Chondrocyte (in vitro differentiated cells): ENCODE measurements at regions not wholly inside any gene's neighbourhood (a gene's known extent, or its start where the extent isn't known, plus 50 kb on each side); places are given as distances from the start of the nearest gene placed in this dataset.

Experiments used
- DNase-seq: peaks from one replicate; pipeline ENCODE4 v3.0.0; 2021; ENCODE audit warnings: mixed read lengths, low spot score
- H3K27ac Mint-ChIP-seq: one replicate; pipeline ENCODE4 v1.8.0; 2021; ENCODE audit warnings: mild to moderate bottlenecking, moderate library complexity, mixed read lengths; ENCODE audit not compliant: unreplicated experiment
- H3K27me3 Mint-ChIP-seq: 2 replicates; pipeline ENCODE4 v1.8.0; 2021; ENCODE audit warnings: low read depth, mixed read lengths
- H3K36me3 Mint-ChIP-seq: 2 replicates; pipeline ENCODE4 v1.8.0; 2021; ENCODE audit warnings: low read depth, mixed read lengths
- H3K4me1 Mint-ChIP-seq: 2 replicates; pipeline ENCODE4 v1.8.0; 2021; ENCODE audit warnings: low read depth, mild to moderate bottlenecking, mixed read lengths
- H3K4me3 Mint-ChIP-seq: one replicate; pipeline ENCODE4 v1.8.0; 2021; ENCODE audit warnings: mild to moderate bottlenecking, moderate library complexity, mixed read lengths; ENCODE audit not compliant: unreplicated experiment
- H3K9me3 Mint-ChIP-seq: 2 replicates; pipeline ENCODE4 v1.8.0; 2021; ENCODE audit warnings: low read depth, mixed read lengths
- TF ChIP-seq, protein P1 (sequence below): fragments of 200-600 bp; sonication (generic); IDR thresholded peaks from 2 replicates; pipeline ENCODE4 v1.5.0; 2021; ENCODE audit warnings: antibody characterized with exemption, mild to moderate bottlenecking, moderate library complexity

GRCh38 chr10:85528318-85528652 is 838.3 kb downstream of the GRID1 start:
- TF ChIP-seq, protein P1, sequence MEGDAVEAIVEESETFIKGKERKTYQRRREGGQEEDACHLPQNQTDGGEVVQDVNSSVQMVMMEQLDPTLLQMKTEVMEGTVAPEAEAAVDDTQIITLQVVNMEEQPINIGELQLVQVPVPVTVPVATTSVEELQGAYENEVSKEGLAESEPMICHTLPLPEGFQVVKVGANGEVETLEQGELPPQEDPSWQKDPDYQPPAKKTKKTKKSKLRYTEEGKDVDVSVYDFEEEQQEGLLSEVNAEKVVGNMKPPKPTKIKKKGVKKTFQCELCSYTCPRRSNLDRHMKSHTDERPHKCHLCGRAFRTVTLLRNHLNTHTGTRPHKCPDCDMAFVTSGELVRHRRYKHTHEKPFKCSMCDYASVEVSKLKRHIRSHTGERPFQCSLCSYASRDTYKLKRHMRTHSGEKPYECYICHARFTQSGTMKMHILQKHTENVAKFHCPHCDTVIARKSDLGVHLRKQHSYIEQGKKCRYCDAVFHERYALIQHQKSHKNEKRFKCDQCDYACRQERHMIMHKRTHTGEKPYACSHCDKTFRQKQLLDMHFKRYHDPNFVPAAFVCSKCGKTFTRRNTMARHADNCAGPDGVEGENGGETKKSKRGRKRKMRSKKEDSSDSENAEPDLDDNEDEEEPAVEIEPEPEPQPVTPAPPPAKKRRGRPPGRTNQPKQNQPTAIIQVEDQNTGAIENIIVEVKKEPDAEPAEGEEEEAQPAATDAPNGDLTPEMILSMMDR = no peak
- H3K36me3 Mint-ChIP-seq = peaks cover 3% of the 10 kb centered on the region
- peaks cover 11% of the 10 kb centered on the region for H3K9me3 Mint-ChIP-seq
- H3K4me1 Mint-ChIP-seq = no peaks in the 10 kb centered on the region
- peaks cover 4% of the 10 kb centered on the region for H3K27me3 Mint-ChIP-seq
- no peak overlapping the region for H3K27ac Mint-ChIP-seq
- H3K4me3 Mint-ChIP-seq = no peak overlapping the region
- DNase-seq = no peak

DNA sequence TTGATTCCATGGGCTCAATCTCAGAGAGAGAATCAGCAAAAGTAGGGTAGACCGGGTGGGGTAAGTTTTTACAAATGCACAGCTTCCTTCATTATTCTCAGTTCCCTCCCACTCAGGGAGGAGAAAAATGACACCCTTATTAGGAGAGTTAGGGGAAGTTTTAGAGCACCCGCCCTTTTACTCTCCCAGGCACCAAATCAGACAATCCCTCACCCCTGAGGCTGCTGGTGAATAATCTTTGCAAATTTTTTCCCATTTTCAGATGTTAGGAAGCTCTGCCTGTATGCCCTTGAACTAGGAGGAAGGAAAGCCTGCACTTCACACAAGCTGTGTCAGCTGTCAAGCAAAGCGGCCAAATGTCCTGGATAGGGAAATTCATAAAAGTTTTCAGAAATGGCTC is 834.9 kb downstream of the GRID1 start:
- H3K27ac Mint-ChIP-seq = no peak overlapping the region
- H3K9me3 Mint-ChIP-seq = peaks cover 15% of the 10 kb centered on the region
- H3K4me1 Mint-ChIP-seq = no peaks in the 10 kb centered on the region

DNA sequence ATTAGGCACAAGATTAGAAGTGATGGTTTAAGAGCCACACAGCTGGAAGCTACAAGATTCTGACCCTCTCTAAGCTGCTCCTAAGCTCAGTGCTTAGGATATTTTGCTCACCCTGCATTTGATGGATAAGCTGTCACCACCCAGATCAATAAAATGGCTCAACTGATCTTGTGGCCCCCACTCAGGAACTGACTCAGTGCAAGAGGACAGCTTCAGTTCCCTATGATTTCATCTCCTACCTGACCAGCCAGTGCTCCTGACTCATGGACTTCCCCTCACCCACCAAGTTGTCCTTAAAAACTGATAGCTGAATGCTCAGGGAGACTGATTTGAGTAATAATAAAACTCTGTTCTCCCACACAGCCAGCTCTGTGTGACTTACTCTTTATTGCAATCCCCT is 833.8 kb downstream of the GRID1 start:
- Mint-ChIP-seq H3K36me3 (peaks cover 3% of the 10 kb centered on the region), H3K27ac (no peak overlapping the region), H3K4me3 (no peak overlapping the region), H3K27me3 (peaks cover 6% of the 10 kb centered on the region), H3K9me3 (peaks cover 14% of the 10 kb centered on the region), H3K4me1 (no peaks in the 10 kb centered on the region)
- TF ChIP-seq, protein P1 = no peak
- DNase-seq = no peak

More for the DNA sequence above, 834.9 kb downstream of the GRID1 start:
- Mint-ChIP-seq H3K27me3 (peaks cover 6% of the 10 kb centered on the region), H3K4me3 (no peak overlapping the region), H3K36me3 (peaks cover 3% of the 10 kb centered on the region)
- DNase-seq = no peak
- TF ChIP-seq, protein P1 = no peak

GRCh38 chr10:85535926-85536325 is 830.7 kb downstream of the GRID1 start:
- Mint-ChIP-seq H3K9me3 (peaks cover 4% of the 10 kb centered on the region), H3K27me3 (peaks cover 6% of the 10 kb centered on the region), H3K36me3 (no peaks in the 10 kb centered on the region), H3K4me1 (no peaks in the 10 kb centered on the region), H3K27ac (no peak overlapping the region), H3K4me3 (no peak overlapping the region)
- DNase-seq = no peak
- TF ChIP-seq, protein P1 = no peak

DNA sequence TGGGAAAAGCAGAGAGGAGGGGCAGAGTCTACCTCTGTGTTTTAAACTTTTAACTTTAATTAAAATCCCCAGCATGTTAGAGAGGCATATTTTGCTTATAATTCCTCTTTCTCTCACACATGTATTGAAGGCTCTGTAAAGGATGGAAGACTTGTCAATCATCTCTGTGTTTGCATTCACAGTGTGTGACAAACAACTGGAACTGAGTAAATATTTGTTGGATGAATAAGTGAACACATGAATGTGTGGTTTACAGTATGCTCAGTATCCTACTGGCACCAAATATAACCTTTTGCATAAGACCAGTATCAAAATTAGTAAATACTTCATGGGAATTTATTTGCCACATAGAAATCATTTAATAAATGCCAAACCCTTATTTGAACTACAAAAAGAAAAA is 829.0 kb downstream of the GRID1 start:
- Mint-ChIP-seq H3K36me3 (no peaks in the 10 kb centered on the region), H3K27ac (no peak overlapping the region), H3K4me1 (no peaks in the 10 kb centered on the region), H3K27me3 (peaks cover 10% of the 10 kb centered on the region), H3K4me3 (no peak overlapping the region), H3K9me3 (peaks cover 4% of the 10 kb centered on the region)
- TF ChIP-seq, protein P1 = no peak
- DNase-seq = no peak
